Kidney (tissue), 13 donors: ENCODE measurements at regions not wholly inside any gene's neighbourhood (a gene's known extent, or its start where the extent isn't known, plus 50 kb on each side); places are given as distances from the start of the nearest gene placed in this dataset.

Source experiments
- DNase-seq, 5 donors: peaks; one replicate each; pipeline ENCODE4 v3.0.0-alpha.2; 2013 to 2020
- FAIRE-seq: peaks from 2 replicates; lab custom pipeline; 2012; peaks lifted over from hg19 to GRCh38; lab: Jason Lieb, UNC
- H3K27ac ChIP-seq, 2 donors: one replicate each; pipeline ENCODE4 v1.7.0; 2013; ENCODE audit warnings: low read depth in 2 of 2, low read length in 2 of 2, inconsistent platforms in 1 of 2
- H3K27me3 ChIP-seq: one replicate; pipeline ENCODE4 v1.7.1; 2013; ENCODE audit warnings: low read length, inconsistent platforms; ENCODE audit not compliant: control insufficient read depth, insufficient read depth
- H3K36me3 ChIP-seq, 3 donors: one replicate each; pipeline versions ENCODE4 v1.7.0 to v1.7.1; 2013; ENCODE audit warnings: low read length in 3 of 3, control low read depth in 1 of 3, inconsistent platforms in 1 of 3; ENCODE audit not compliant: insufficient read depth in 3 of 3, control insufficient read depth in 2 of 3
- H3K4me1 ChIP-seq, 3 donors: one replicate each; pipeline versions ENCODE4 v1.7.0 to v1.7.1; 2013; ENCODE audit warnings: low read length in 3 of 3, inconsistent platforms in 1 of 3, low read depth in 1 of 3; ENCODE audit not compliant: control insufficient read depth in 2 of 3, insufficient read depth in 2 of 3
- H3K4me3 ChIP-seq, 3 donors: one replicate each; pipeline versions ENCODE4 v1.7.0 to v1.8.1; 2013; ENCODE audit warnings: low read length in 3 of 3, control low read depth in 1 of 3, inconsistent platforms in 1 of 3
- H3K9ac ChIP-seq, 3 donors: one replicate each; pipeline versions ENCODE4 v1.7.0 to v1.7.1; 2013; ENCODE audit warnings: low read length in 3 of 3, control low read depth in 1 of 3, inconsistent platforms in 1 of 3
- H3K9me3 ChIP-seq, 3 donors: one replicate each; pipeline versions ENCODE4 v1.7.0 to v1.7.1; 2013; ENCODE audit warnings: low read length in 3 of 3, control low read depth in 1 of 3, inconsistent platforms in 1 of 3; ENCODE audit not compliant: control insufficient read depth in 2 of 3, insufficient read depth in 1 of 3
- CTCF ChIP-seq: IDR thresholded peaks from 3 replicates; pipeline ENCODE4 v1.5.1; 2012; ENCODE audit warnings: mild to moderate bottlenecking, moderate library complexity, borderline replicate concordance; ENCODE audit not compliant: insufficient read depth; ENCODE audit errors: extremely low read depth
- intact Hi-C: fragments of 100-400 bp; cut with DNase I; formaldehyde crosslinking; loops from one replicate; pipeline ENCODE4 v1.11.1; 2022
- donor health status: control.
- donor health status: control.
- donor health status: control.
- donor health status: control.
- donor health status: control.
- donor health status: DM: yes; HTN: yes; CAD: no.
- donor health status: Normal renal cell carcinoma (clear cell type).

DNA sequence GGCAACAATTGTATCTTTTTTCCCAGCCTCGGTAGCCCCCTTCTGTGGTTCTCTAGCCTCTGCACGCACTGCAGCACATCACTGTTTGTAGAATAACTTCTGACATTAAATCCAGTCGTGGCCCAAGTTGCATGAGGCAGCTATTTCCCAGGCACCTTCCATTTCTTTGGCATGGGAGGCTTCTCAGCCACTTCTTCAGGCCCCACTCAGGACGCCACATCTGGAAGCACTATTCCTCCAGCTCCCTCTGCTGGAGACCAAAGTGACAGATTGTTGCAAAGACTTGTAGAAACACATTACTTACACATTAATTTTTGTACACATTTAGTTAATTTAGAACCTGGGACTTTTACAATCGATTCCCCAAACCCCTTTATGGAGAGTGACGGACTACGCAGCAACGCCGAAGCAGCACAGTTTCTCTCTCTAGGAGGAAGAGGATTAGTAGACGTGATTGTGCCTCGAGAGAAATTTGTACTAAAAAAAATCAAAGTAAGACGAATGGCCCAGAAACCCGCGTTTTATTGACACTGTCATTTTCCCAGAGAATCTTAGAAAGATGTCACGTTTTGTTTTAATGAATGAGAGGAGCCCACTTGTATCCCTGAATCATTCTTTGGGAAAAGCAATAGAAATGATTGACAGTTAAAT is 57.8 kb upstream of the RGPD5 start:
- no peak for FAIRE-seq
- intact Hi-C loops: no loop called here
- no peak overlapping the region for H3K9ac ChIP-seq

More for the DNA sequence above, 57.8 kb upstream of the RGPD5 start:
- Histone ChIP-seq H3K27ac (no peak overlapping the region), H3K4me3 (peak overlapping the region in 1 of 3 donors; percentile 20), H3K36me3 (no peaks in the 10 kb centered on the region), H3K9me3 (no peaks in the 10 kb centered on the region), H3K27me3 (no peaks in the 10 kb centered on the region), H3K4me1 (peaks cover 0 to 2% (median 0%) of the 10 kb centered on the region in 3 donors)
- peak in 4 of 5 donors; percentile 71 to 87 (median 78) for DNase-seq
- TF ChIP-seq CTCF: peak; percentile 71
